ENCODE measurements at regions not wholly inside any gene's neighbourhood (a gene's known extent, or its start where the extent isn't known, plus 50 kb on each side); places are given as distances from the start of the nearest gene placed in this dataset.

- TF ChIP-seq CTCF (IDR thresholded peaks at IDR 0.05) (no peak), POLR2A (IDR thresholded peaks at IDR 0.05; ENCODE audit: low read depth) (no peak), EP300 (IDR thresholded peaks at IDR 0.05) (no peak), POLR2AphosphoS5 (IDR thresholded peaks at IDR 0.05) (no peak)
Observed at GRCh38 chr4:44869222-44869882, 143.0 kb upstream of the GNPDA2 start.
